ENCODE measurements at regions not wholly inside any gene's neighbourhood (a gene's known extent, or its start where the extent isn't known, plus 50 kb on each side); places are given as distances from the start of the nearest gene placed in this dataset.

- ChIA-PET POLR2A (ENCODE audit: unreplicated experiment) (no interaction called here), CTCF (interaction anchor here (0.6 kb wide), 1 partner anchor 668 kb away, joined by 4 read pairs; no protein-coding TSS in a partner anchor)
- Histone ChIP-seq H4K20me1 (ENCODE audit: insufficient read depth, low read length) (no peaks in the 10 kb centered on the region), H3K4ac (ENCODE audit: low read depth, low read length) (no peak overlapping the region), H2BK15ac (ENCODE audit: low read depth, low read length) (no peak overlapping the region), H3K23ac (ENCODE audit: low read depth, low read length) (no peak overlapping the region), H3K18ac (ENCODE audit: low read depth, low read length) (no peak overlapping the region), H2AFZ (replicated peaks; ENCODE audit: low read length, poor library complexity) (no peak overlapping the region), H2BK5ac (ENCODE audit: low read depth, low read length, poor library complexity, severe bottlenecking) (no peak overlapping the region), H3K14ac (replicated peaks; ENCODE audit: low read depth, low read length) (no peak overlapping the region), H2BK120ac (ENCODE audit: low read depth, low read length) (no peak overlapping the region), H3K4me2 (ENCODE audit: low read depth, low read length) (no peak overlapping the region), H3K56ac (ENCODE audit: extremely low read depth, insufficient read depth, low read length) (no peak overlapping the region), H2AK5ac (ENCODE audit: low read depth, low read length) (no peak overlapping the region), H3K9me1 (ENCODE audit: insufficient read depth, low read length) (no peaks in the 10 kb centered on the region), H3K4me3 (ENCODE audit: insufficient read depth, low read depth, low read length) (no peak overlapping the region), H3K79me1 (ENCODE audit: low read depth in 1 of 2, low read length in 2 of 2) (no peaks in the 10 kb centered on the region), H3K36me3 (ENCODE audit: control insufficient read depth, insufficient read depth, low read length) (no peaks in the 10 kb centered on the region), H3K27ac (ENCODE audit: insufficient read depth, low read length) (no peak overlapping the region), H2BK20ac (ENCODE audit: low read depth, low read length) (no peak overlapping the region), H3K27me3 (ENCODE audit: control insufficient read depth, insufficient read depth, low read length) (no peaks in the 10 kb centered on the region), H4K8ac (ENCODE audit: low read depth in 2 of 2, low read length in 2 of 2) (no peak overlapping the region), H3K4me1 (ENCODE audit: control insufficient read depth, insufficient read depth, low read length) (no peaks in the 10 kb centered on the region), H4K5ac (ENCODE audit: low read depth, low read length) (no peak overlapping the region), H2AK9ac (replicated peaks; ENCODE audit: low read depth, low read length, poor library complexity) (no peak overlapping the region), H4K91ac (ENCODE audit: insufficient read depth, low read depth, low read length) (no peak overlapping the region), H3K9ac (ENCODE audit: low read depth, low read length) (no peak overlapping the region), H3K9me3 (ENCODE audit: control insufficient read depth, insufficient read depth, low read length) (no peaks in the 10 kb centered on the region)
- intact Hi-C loops (cut with micrococcal nuclease), result no loop called here
- dilution Hi-C loops (cut with HindIII; ENCODE audit: low sequenced_read_pairs, unreplicated experiment), result no loop called here
- in situ Hi-C loops (cut with MboI; ENCODE audit: low sequenced_read_pairs), result no loop called here
- TF ChIP-seq MAFK (IDR thresholded peaks at IDR 0.05; ENCODE audit: low read depth, low read length) (no peak), SMC3 (IDR thresholded peaks at IDR 0.05; ENCODE audit: low read depth, low read length) (no peak), RCOR1 (IDR thresholded peaks at IDR 0.05; ENCODE audit: insufficient replicate concordance, low read length) (no peak), NFE2L2 (IDR thresholded peaks at IDR 0.05; ENCODE audit: low read depth, low read length) (no peak), CEBPB (IDR thresholded peaks at IDR 0.05; ENCODE audit: low read depth, low read length) (no peak), POLR2A (IDR thresholded peaks at IDR 0.05; ENCODE audit: low read depth, low read length) (no peak), BHLHE40 (IDR thresholded peaks at IDR 0.05; ENCODE audit: low read depth, low read length) (no peak), RAD21 (IDR thresholded peaks at IDR 0.05; ENCODE audit: low read length) (no peak), MAZ (IDR thresholded peaks at IDR 0.05; ENCODE audit: borderline replicate concordance, low read depth, low read length) (no peak), CHD1 (IDR thresholded peaks at IDR 0.05; ENCODE audit: low read depth, low read length) (no peak), RFX5 (IDR thresholded peaks at IDR 0.05; ENCODE audit: low read depth, low read length) (no peak), MXI1 (IDR thresholded peaks at IDR 0.05; ENCODE audit: borderline replicate concordance, low read depth, low read length) (no peak), FOS (IDR thresholded peaks at IDR 0.05; ENCODE audit: low read depth, low read length) (no peak)
- TF ChIP-seq, protein P1, sequence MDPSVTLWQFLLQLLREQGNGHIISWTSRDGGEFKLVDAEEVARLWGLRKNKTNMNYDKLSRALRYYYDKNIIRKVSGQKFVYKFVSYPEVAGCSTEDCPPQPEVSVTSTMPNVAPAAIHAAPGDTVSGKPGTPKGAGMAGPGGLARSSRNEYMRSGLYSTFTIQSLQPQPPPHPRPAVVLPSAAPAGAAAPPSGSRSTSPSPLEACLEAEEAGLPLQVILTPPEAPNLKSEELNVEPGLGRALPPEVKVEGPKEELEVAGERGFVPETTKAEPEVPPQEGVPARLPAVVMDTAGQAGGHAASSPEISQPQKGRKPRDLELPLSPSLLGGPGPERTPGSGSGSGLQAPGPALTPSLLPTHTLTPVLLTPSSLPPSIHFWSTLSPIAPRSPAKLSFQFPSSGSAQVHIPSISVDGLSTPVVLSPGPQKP (IDR thresholded peaks at IDR 0.05; ENCODE audit: borderline replicate concordance, low read depth, low read length), result no peak
- TF ChIP-seq, protein P2, sequence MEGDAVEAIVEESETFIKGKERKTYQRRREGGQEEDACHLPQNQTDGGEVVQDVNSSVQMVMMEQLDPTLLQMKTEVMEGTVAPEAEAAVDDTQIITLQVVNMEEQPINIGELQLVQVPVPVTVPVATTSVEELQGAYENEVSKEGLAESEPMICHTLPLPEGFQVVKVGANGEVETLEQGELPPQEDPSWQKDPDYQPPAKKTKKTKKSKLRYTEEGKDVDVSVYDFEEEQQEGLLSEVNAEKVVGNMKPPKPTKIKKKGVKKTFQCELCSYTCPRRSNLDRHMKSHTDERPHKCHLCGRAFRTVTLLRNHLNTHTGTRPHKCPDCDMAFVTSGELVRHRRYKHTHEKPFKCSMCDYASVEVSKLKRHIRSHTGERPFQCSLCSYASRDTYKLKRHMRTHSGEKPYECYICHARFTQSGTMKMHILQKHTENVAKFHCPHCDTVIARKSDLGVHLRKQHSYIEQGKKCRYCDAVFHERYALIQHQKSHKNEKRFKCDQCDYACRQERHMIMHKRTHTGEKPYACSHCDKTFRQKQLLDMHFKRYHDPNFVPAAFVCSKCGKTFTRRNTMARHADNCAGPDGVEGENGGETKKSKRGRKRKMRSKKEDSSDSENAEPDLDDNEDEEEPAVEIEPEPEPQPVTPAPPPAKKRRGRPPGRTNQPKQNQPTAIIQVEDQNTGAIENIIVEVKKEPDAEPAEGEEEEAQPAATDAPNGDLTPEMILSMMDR (conservative IDR thresholded peaks at IDR 0.05; ENCODE audit: low read depth, low read length), result no peak
- TF ChIP-seq, protein P3, sequence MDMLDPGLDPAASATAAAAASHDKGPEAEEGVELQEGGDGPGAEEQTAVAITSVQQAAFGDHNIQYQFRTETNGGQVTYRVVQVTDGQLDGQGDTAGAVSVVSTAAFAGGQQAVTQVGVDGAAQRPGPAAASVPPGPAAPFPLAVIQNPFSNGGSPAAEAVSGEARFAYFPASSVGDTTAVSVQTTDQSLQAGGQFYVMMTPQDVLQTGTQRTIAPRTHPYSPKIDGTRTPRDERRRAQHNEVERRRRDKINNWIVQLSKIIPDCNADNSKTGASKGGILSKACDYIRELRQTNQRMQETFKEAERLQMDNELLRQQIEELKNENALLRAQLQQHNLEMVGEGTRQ (IDR thresholded peaks at IDR 0.05; ENCODE audit: low read depth, low read length), result no peak
- no CpG with 5 or more reads among the region's 5 CpGs for WGBS, 2 experiments (ENCODE audit: extremely low coverage in 2 of 2, insufficient read length in 1 of 2)
- no peak for ATAC-seq (ENCODE audit: low read depth)
- no TSS peak for BruUV-seq (replicated peaks)
- DNase-seq, result no peak
Measured at GRCh38 chr6:23608931-23609435, 517.0 kb upstream of the NRSN1 start.
